Astrocyte of the cerebellum (primary cell): ENCODE measurements at regions not wholly inside any gene's neighbourhood (a gene's known extent, or its start where the extent isn't known, plus 50 kb on each side); places are given as distances from the start of the nearest gene placed in this dataset.
"Not testable (repeated sequence)": the region's sequence is repeated elsewhere in the genome, so short reads cannot be mapped to it uniquely, and the experiment has no call there.

Experiments used
- DNase-seq: peaks from one replicate; pipeline ENCODE4 v3.0.0-alpha.2; 2011; ENCODE audit warnings: low read depth
- H3K4me3 ChIP-seq: 2 replicates; pipeline ENCODE4 v1.5.1; 2011; ENCODE audit warnings: mild to moderate bottlenecking, low read depth, low read length, moderate library complexity
- in situ Hi-C: cut with HindIII; loops from 2 replicates; pipeline ENCODE4 v1.10.0; 2017; ENCODE audit warnings: low sequenced_read_pairs
- TF ChIP-seq, protein P1 (sequence below): IDR thresholded peaks from 2 replicates; pipeline ENCODE4 v1.5.1; 2012; ENCODE audit warnings: low read length, low read depth, moderate library complexity, mild to moderate bottlenecking; ENCODE audit errors: missing control alignments

- no peak for DNase-seq
- in situ Hi-C loops = no loop called here
- TF ChIP-seq, protein P1, sequence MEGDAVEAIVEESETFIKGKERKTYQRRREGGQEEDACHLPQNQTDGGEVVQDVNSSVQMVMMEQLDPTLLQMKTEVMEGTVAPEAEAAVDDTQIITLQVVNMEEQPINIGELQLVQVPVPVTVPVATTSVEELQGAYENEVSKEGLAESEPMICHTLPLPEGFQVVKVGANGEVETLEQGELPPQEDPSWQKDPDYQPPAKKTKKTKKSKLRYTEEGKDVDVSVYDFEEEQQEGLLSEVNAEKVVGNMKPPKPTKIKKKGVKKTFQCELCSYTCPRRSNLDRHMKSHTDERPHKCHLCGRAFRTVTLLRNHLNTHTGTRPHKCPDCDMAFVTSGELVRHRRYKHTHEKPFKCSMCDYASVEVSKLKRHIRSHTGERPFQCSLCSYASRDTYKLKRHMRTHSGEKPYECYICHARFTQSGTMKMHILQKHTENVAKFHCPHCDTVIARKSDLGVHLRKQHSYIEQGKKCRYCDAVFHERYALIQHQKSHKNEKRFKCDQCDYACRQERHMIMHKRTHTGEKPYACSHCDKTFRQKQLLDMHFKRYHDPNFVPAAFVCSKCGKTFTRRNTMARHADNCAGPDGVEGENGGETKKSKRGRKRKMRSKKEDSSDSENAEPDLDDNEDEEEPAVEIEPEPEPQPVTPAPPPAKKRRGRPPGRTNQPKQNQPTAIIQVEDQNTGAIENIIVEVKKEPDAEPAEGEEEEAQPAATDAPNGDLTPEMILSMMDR = no peak
- no peak overlapping the region for H3K4me3 ChIP-seq
These were observed 359.3 kb upstream of the UBE2E2 start for GRCh38 chr3:22843854-22844253.

- in situ Hi-C loops = no loop called here
- TF ChIP-seq, protein P1 = no peak
- H3K4me3 ChIP-seq = no peak overlapping the region
- DNase-seq = no peak
These were observed 356.6 kb upstream of the UBE2E2 start for GRCh38 chr3:22846566-22846965.

GRCh38 chr3:22849583-22849982 is 353.5 kb upstream of the UBE2E2 start:
- H3K4me3 ChIP-seq, in situ Hi-C loops, DNase-seq: not testable (repeated sequence)

DNA sequence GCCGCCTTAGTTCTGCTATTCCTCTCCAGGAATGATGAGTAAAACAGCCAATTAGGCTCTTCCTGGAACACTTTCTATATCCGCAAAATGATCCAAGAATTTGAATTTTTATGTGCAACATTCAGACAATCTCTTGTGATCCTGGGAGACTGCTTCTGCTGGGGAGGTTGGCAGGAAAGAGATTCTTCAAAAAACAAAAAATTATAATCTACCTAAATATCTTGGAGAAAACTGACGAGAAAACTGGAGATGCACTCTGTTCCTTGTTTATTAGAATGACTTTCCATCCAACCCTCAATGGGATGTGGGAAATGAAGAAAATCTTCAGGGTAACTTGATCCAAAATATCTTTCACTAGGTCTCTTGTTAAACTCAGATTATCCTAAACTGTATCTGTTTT is 346.3 kb upstream of the UBE2E2 start:
- in situ Hi-C loops = no loop called here
- H3K4me3 ChIP-seq = no peak overlapping the region
- TF ChIP-seq, protein P1 = no peak
- DNase-seq = no peak

GRCh38 chr3:22858486-22858885 is 344.6 kb upstream of the UBE2E2 start:
- H3K4me3 ChIP-seq = no peak overlapping the region
- in situ Hi-C loops = no loop called here
- TF ChIP-seq, protein P1 = no peak
- no peak for DNase-seq

DNA sequence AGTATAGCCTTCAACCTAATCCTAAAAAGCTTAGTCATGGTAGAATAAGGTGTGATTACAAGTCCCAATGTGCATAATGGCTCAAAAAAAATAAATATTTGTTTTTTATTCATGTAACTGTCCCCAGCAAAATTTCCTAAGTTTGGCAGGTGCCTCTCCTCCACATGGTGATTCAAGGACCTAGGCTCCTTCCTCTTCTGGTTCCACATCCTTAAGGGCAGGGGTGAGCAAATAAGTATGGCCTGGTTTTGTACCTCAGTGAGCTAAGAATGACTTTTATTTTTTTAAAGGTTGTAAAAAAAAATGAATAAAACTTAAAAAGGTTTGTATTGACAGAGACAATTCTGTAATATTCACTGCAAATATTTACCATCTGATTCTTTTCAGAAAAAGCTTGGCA is 343.5 kb upstream of the UBE2E2 start:
- TF ChIP-seq, protein P1 = no peak
- no peak for DNase-seq
- in situ Hi-C loops = no loop called here
- H3K4me3 ChIP-seq = no peak overlapping the region

DNA sequence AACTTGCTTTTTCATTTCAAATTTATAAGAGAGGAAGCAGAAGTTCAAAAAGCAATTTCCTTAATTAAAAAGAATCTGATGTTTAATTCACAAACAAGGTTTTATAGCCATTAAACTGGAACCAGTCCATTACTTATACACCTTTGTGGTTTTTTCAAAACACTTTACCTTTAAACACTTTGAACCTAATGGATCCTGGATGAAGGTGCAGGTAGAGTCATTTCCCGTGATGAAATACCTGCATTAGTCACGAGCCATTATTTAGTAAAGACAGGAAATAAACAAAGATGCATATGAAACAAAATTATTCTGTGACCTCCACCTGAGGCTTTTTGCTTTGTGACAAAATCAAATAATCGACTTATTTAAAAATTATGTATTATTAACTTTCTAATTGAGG is 341.7 kb upstream of the UBE2E2 start:
- in situ Hi-C loops = no loop called here
- TF ChIP-seq, protein P1 = no peak
- DNase-seq = no peak
- H3K4me3 ChIP-seq = no peak overlapping the region
